ENCODE measurements at regions not wholly inside any gene's neighbourhood (a gene's known extent, or its start where the extent isn't known, plus 50 kb on each side); places are given as distances from the start of the nearest gene placed in this dataset.

- Histone ChIP-seq H3K9me3 (no peaks in the 10 kb centered on the region), H3K36me3 (no peaks in the 10 kb centered on the region), H3K4me3 (no peak overlapping the region), H3K27ac (peak overlapping the region in 7 of 10 donors; percentile 32 to 76 (median 65)), H3K4me1 (peaks cover 0 to 18% (median 0%) of the 10 kb centered on the region in 9 donors), H3K27me3 (no peaks in the 10 kb centered on the region)
- intact Hi-C loops (cut with DNase I) = no loop called here
- TF ChIP-seq, protein P1, sequence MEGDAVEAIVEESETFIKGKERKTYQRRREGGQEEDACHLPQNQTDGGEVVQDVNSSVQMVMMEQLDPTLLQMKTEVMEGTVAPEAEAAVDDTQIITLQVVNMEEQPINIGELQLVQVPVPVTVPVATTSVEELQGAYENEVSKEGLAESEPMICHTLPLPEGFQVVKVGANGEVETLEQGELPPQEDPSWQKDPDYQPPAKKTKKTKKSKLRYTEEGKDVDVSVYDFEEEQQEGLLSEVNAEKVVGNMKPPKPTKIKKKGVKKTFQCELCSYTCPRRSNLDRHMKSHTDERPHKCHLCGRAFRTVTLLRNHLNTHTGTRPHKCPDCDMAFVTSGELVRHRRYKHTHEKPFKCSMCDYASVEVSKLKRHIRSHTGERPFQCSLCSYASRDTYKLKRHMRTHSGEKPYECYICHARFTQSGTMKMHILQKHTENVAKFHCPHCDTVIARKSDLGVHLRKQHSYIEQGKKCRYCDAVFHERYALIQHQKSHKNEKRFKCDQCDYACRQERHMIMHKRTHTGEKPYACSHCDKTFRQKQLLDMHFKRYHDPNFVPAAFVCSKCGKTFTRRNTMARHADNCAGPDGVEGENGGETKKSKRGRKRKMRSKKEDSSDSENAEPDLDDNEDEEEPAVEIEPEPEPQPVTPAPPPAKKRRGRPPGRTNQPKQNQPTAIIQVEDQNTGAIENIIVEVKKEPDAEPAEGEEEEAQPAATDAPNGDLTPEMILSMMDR (IDR thresholded peaks at IDR 0.05) = no peak
- ATAC-seq = peak; percentile 85 to 95 (median 94)
- 31 to 49% methylated on average over 3 of the region's 3 CpGs for WGBS, 2 donors
- peak in 1 of 2 donors; percentile 52 for DNase-seq
Observed at GRCh38 chr14:26841920-26842741, 244.3 kb upstream of the NOVA1 start.

GRCh38 chr14:26845151-26845818, 247.5 kb upstream of the NOVA1 start:
- Histone ChIP-seq H3K36me3 (no peaks in the 10 kb centered on the region), H3K27me3 (no peaks in the 10 kb centered on the region), H3K27ac (no peak overlapping the region), H3K9me3 (no peaks in the 10 kb centered on the region), H3K4me3 (no peak overlapping the region), H3K4me1 (peaks cover 0 to 18% (median 0%) of the 10 kb centered on the region in 9 donors)
- WGBS, 2 donors = 73 to 74% methylated on average over 6 of the region's 6 CpGs
- DNase-seq (no peak), ATAC-seq (no peak)
- TF ChIP-seq, protein P1 (IDR thresholded peaks at IDR 0.05) = no peak
- intact Hi-C loops (cut with DNase I) = no loop called here

DNA sequence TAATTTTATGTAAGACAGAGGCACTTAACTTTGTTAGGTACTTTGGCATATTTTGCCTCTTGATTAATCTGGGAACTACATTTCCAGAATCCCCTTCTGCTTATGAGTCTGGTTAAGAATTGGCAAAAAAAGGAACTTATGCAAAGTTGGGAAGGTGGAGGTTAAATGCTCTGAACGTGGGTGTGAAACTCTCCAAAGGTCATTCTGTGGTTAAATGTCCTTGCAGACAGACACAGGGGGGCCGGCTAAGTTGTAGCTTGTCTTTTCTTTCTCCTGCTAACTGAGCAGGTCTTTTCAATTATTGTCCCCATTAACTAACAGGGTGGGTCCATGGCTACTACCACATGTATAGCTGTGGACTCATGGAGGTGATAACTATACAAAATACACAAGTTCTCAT, 248.6 kb upstream of the NOVA1 start:
- H3K27ac ChIP-seq = no peak overlapping the region
- DNase-seq (no peak), ATAC-seq (no peak)
- intact Hi-C loops (cut with DNase I) = no loop called here
- peaks cover 0 to 14% (median 0%) of the 10 kb centered on the region in 9 donors for H3K4me1 ChIP-seq
- no peak overlapping the region for H3K4me3 ChIP-seq
- TF ChIP-seq, protein P1 (IDR thresholded peaks at IDR 0.05) = no peak
- H3K27me3 ChIP-seq = no peaks in the 10 kb centered on the region
- no peaks in the 10 kb centered on the region for H3K36me3 ChIP-seq
- 46 to 51% methylated on average over 2 of the region's 2 CpGs for WGBS, 2 donors
- peaks cover 0 to 9% (median 0%) of the 10 kb centered on the region in 11 donors for H3K9me3 ChIP-seq

DNA sequence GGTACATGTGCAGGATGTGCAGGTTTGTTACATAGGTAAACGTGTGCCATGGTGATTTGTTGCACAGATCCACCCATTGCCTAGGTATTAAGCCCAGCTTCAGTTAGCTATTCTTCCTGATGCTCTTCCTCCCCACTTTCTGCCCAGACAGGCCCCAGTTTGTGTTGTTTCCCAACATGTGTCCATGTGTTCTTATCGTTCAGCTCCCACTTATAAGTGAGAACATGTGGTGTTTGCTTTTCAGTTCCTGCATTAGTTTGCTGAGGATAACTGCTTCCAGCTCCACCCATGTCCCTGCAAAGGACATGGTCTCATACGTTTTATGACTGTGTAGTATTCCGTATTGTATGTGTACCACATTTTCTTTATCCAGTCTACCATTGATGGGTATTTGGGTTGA, 251.7 kb upstream of the NOVA1 start:
- ATAC-seq = no peak
- Histone ChIP-seq H3K4me3 (no peak overlapping the region), H3K27ac (no peak overlapping the region), H3K27me3 (no peaks in the 10 kb centered on the region), H3K4me1 (no peaks in the 10 kb centered on the region), H3K36me3 (no peaks in the 10 kb centered on the region), H3K9me3 (peaks cover 0 to 9% (median 0%) of the 10 kb centered on the region in 11 donors)
- intact Hi-C loops (cut with DNase I) = no loop called here
- WGBS, 2 donors = 70 to 84% methylated on average over 4 of the region's 4 CpGs
- no peak for DNase-seq
- TF ChIP-seq, protein P1 (IDR thresholded peaks at IDR 0.05) = no peak

Measured in heart right ventricle (tissue), 16 donors.